ENCODE measurements at regions not wholly inside any gene's neighbourhood (a gene's known extent, or its start where the extent isn't known, plus 50 kb on each side); places are given as distances from the start of the nearest gene placed in this dataset.

DNA sequence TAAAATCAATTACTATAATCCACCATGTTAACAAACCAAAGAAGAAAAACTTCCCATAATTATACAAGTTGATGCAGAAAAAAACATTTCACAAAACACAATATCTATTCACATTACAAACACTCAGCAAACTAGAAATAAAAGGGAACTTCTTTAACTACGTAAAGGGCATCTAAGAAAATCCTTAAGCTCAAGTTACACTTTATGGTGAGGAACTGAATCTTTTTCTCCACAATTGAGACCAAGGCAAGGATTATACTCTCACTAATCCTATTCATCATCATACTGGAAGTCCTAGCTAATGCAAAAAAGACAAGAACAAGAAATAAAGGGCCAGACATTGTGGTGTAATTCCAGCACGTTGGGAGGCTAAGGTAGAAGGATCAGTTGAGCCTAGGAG, 159.9 kb downstream of the ZNF365 start:
- TF ChIP-seq FOXM1 (IDR thresholded peaks at IDR 0.05; ENCODE audit: borderline replicate concordance) (no peak), FOXA1 (IDR thresholded peaks at IDR 0.05) (no peak), SP1 (IDR thresholded peaks at IDR 0.05) (no peak)
